ENCODE measurements at regions not wholly inside any gene's neighbourhood (a gene's known extent, or its start where the extent isn't known, plus 50 kb on each side); places are given as distances from the start of the nearest gene placed in this dataset.
"Not testable (repeated sequence)": the region's sequence is repeated elsewhere in the genome, so short reads cannot be mapped to it uniquely, and the experiment has no call there.

GRCh38 chr1:148361427-148362215 lies 121.5 kb downstream of the PPIAL4G start:
- H3K4me3 ChIP-seq (replicated peaks; ENCODE audit: low read depth, low read length); DNase-seq (ENCODE audit: extremely low read depth, low read depth): not testable (repeated sequence)
- TF ChIP-seq CTCF (IDR thresholded peaks at IDR 0.05; ENCODE audit: low read depth, low read length, missing control alignments), result peak; percentile 37

- no peak for TF ChIP-seq CTCF (IDR thresholded peaks at IDR 0.05; ENCODE audit: low read depth, low read length, missing control alignments)
- no peak overlapping the region for H3K4me3 ChIP-seq (replicated peaks; ENCODE audit: low read depth, low read length)
Measured at GRCh38 chr1:148357037-148357436, 126.1 kb downstream of the PPIAL4G start.

GRCh38 chr1:148355976-148356375 lies 127.1 kb downstream of the PPIAL4G start:
- H3K4me3 ChIP-seq (replicated peaks; ENCODE audit: low read depth, low read length), result no peak overlapping the region
- DNase-seq (ENCODE audit: extremely low read depth, low read depth), result no peak
- TF ChIP-seq CTCF (IDR thresholded peaks at IDR 0.05; ENCODE audit: low read depth, low read length, missing control alignments), result no peak

More at GRCh38 chr1:148357037-148357436, 126.1 kb downstream of the PPIAL4G start:
- DNase-seq (ENCODE audit: extremely low read depth, low read depth), result no peak

- DNase-seq (ENCODE audit: extremely low read depth, low read depth), result no peak
- H3K4me3 ChIP-seq (replicated peaks; ENCODE audit: low read depth, low read length), result no peak overlapping the region
- no peak for TF ChIP-seq CTCF (IDR thresholded peaks at IDR 0.05; ENCODE audit: low read depth, low read length, missing control alignments)
Measured at GRCh38 chr1:148354913-148355308, 128.2 kb downstream of the PPIAL4G start.

- DNase-seq (ENCODE audit: extremely low read depth, low read depth), result no peak
- H3K4me3 ChIP-seq (replicated peaks; ENCODE audit: low read depth, low read length), result no peak overlapping the region
Measured at GRCh38 chr1:148354284-148354912, 128.7 kb downstream of the PPIAL4G start.

More at GRCh38 chr1:148354284-148354912, 128.7 kb downstream of the PPIAL4G start:
- TF ChIP-seq CTCF (IDR thresholded peaks at IDR 0.05; ENCODE audit: low read depth, low read length, missing control alignments), result no peak

All from HFF-Myc (cell line).